WERI-Rb-1 (cell line): ENCODE measurements at regions not wholly inside any gene's neighbourhood (a gene's known extent, or its start where the extent isn't known, plus 50 kb on each side); places are given as distances from the start of the nearest gene placed in this dataset.

Experiments used
- DNase-seq: peaks from one replicate; pipeline ENCODE4 v3.0.0-alpha.2; 2020
- H3K27ac ChIP-seq: fragments of 250-450 bp; sonication (Bioruptor Pico); 2 replicates; pipeline ENCODE4 v1.5.1; 2020; ENCODE audit warnings: mild to moderate bottlenecking, moderate library complexity
- H3K27me3 ChIP-seq: fragments of 250-450 bp; sonication (Bioruptor Pico); 2 replicates; pipeline ENCODE4 v1.5.1; 2021; ENCODE audit warnings: mild to moderate bottlenecking, low read depth, moderate library complexity; ENCODE audit not compliant: insufficient read depth, severe bottlenecking
- H3K36me3 ChIP-seq: fragments of 250-450 bp; sonication (Bioruptor Pico); 2 replicates; pipeline ENCODE4 v1.5.1; 2020; ENCODE audit warnings: mild to moderate bottlenecking, moderate library complexity
- H3K4me3 ChIP-seq: 2 replicates; pipeline ENCODE4 v1.5.1; 2011; ENCODE audit warnings: low read depth, mild to moderate bottlenecking, control low read depth, low read length
- H3K9me3 ChIP-seq: fragments of 250-450 bp; sonication (Bioruptor Pico); 2 replicates; pipeline ENCODE4 v1.5.1; 2021; ENCODE audit warnings: mild to moderate bottlenecking, moderate library complexity; ENCODE audit not compliant: severe bottlenecking
- CTCF ChIP-seq: IDR thresholded peaks from 2 replicates; pipeline ENCODE4 v1.5.1; 2011; ENCODE audit warnings: low read depth, mild to moderate bottlenecking, control low read depth, inconsistent platforms, low read length

DNA sequence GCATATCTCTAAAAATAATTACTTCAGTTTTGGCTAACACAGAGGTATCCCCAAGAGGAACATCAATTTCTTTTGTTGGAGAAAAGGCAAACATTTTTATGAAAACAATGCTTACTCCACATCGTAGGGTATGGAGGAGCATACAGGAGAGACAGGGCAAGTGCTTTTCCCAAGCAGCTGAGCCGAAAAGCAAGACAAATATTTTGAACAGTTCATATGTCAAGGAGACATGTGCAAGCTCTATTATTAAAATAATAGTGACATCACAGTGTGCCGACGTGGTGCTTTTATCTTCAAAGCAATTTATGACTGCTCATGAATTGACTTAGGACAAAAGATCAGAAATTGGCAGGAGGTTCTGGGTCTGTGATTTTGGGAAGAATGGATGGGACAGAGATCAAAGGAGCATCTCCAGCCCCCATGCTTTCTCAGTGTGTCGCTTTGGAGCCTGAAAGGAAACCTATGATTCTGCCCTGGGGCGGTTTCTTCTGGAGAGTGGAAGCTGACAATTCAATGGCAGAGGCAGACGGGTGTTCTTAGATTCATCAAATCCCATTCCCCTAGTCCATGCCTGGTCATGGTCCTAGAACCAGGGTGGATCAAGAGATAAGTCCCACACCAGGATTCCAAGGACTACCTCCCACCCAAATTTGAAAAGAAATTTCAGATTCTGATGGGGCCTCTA, 97.1 kb downstream of the JCAD start:
- DNase-seq, result no peak
- no peak overlapping the region for H3K27ac ChIP-seq
- no peak for TF ChIP-seq CTCF
- no peaks in the 10 kb centered on the region for H3K36me3 ChIP-seq
- H3K4me3 ChIP-seq, result no peak overlapping the region
- H3K9me3 ChIP-seq, result no peaks in the 10 kb centered on the region
- no peaks in the 10 kb centered on the region for H3K27me3 ChIP-seq

DNA sequence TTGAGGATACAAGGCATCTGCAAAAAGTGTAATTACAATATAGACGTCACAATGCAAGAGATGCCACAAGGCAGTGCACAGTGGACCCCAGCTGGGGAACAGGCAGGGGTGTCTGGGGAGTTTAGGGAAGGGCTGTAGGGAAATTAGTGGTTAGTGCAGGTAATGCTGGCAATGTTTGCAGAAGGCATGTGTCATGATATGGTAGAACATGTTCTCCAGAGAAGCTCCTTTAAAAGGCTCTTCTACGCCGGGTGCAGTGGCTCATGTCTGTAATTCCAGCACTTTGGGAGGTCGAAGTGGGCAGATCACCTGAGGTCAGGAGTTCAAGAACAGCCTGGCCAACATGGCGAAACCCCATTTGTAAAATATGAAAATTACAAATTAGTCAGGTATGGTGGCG, 98.0 kb downstream of the JCAD start:
- DNase-seq, result no peak
- no peaks in the 10 kb centered on the region for H3K9me3 ChIP-seq
- no peak for TF ChIP-seq CTCF
- H3K36me3 ChIP-seq, result no peaks in the 10 kb centered on the region
- no peaks in the 10 kb centered on the region for H3K27me3 ChIP-seq
- H3K27ac ChIP-seq, result no peak overlapping the region
- no peak overlapping the region for H3K4me3 ChIP-seq

DNA sequence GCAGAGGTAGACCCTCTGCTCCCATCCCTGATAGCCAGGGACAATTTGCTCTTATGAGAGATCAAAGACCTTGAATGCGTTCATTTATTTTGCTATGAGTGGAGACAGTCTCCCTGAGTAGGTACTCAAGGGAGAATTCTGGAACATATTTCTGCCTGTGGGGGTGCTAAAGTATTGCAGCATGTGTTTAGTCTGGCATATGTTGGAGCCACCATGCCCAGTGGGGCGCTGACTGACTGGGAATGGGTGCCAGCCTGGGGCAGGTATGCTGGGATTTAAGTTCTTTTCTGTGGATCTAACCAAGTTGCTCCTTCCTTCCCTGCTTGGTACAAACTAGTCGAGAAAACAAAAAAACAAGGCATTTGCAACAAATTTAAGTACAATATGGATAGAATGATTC, 99.1 kb downstream of the JCAD start:
- no peak for TF ChIP-seq CTCF
- no peaks in the 10 kb centered on the region for H3K36me3 ChIP-seq
- H3K27ac ChIP-seq, result no peak overlapping the region
- no peaks in the 10 kb centered on the region for H3K27me3 ChIP-seq
- no peaks in the 10 kb centered on the region for H3K9me3 ChIP-seq
- no peak overlapping the region for H3K4me3 ChIP-seq
- DNase-seq, result no peak

GRCh38 chr10:29959586-29959985, 99.8 kb downstream of the JCAD start:
- Histone ChIP-seq H3K4me3 (no peak overlapping the region), H3K27me3 (no peaks in the 10 kb centered on the region), H3K36me3 (no peaks in the 10 kb centered on the region), H3K27ac (no peak overlapping the region), H3K9me3 (no peaks in the 10 kb centered on the region)
- no peak for TF ChIP-seq CTCF
- DNase-seq, result no peak

DNA sequence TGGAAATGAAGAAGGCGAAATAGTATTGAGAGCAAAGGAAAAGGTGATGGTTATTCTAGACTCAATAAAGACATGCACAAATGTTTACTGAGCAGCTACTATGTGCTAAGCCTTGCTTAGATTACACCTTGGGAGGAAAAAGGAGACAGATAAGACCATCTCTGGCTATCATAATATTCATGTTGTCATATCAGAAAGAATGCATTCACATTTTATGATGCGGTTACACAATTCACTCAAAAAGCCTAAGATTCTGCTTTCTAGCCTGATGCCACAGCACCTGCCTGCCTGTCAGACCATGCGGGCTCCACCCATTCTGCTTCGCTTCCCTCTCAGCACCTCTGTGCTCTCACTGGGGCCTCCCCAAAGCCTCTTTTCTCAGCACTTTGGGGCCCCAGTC, 100.9 kb downstream of the JCAD start:
- Histone ChIP-seq H3K4me3 (no peak overlapping the region), H3K27ac (no peak overlapping the region), H3K9me3 (no peaks in the 10 kb centered on the region), H3K36me3 (no peaks in the 10 kb centered on the region), H3K27me3 (no peaks in the 10 kb centered on the region)
- DNase-seq, result no peak
- no peak for TF ChIP-seq CTCF

- H3K27me3 ChIP-seq, result no peaks in the 10 kb centered on the region
- no peak overlapping the region for H3K4me3 ChIP-seq
- TF ChIP-seq CTCF, result no peak
- H3K9me3 ChIP-seq, result no peaks in the 10 kb centered on the region
- H3K27ac ChIP-seq, result no peak overlapping the region
- H3K36me3 ChIP-seq, result no peaks in the 10 kb centered on the region
- DNase-seq, result no peak
Measured at GRCh38 chr10:29957907-29958331, 101.5 kb downstream of the JCAD start.
